Activated naive CD8-positive, alpha-beta T cell treated with anti-CD3 and anti-CD28 coated beads, Interleukin-2, amount 10 ng/mL, durations not matched to agents 7 days and 5 days (primary cell): ENCODE measurements at regions not wholly inside any gene's neighbourhood (a gene's known extent, or its start where the extent isn't known, plus 50 kb on each side); places are given as distances from the start of the nearest gene placed in this dataset.

Experiments used
- ATAC-seq: fragments of 150-1000 bp; cut with Tn5 transposase; one replicate; pipeline ENCODE4 v1.10.0; 2021; ENCODE audit warnings: low read depth, moderate library complexity
- POLR2A ChIA-PET: fragments of 350-600 bp; sonication (Branson Sonifier 250); formaldehyde crosslinking; loops from one replicate; lab custom pipeline; 2021; ENCODE audit warnings: antibody characterized with exemption; lab: Charles Lee
- DNase-seq: peaks from one replicate; pipeline ENCODE4 v3.0.0; 2021
- H3K27ac Mint-ChIP-seq: one replicate; pipeline ENCODE4 v1.8.0; 2022; ENCODE audit warnings: mild to moderate bottlenecking, mixed read lengths
- H3K27me3 Mint-ChIP-seq: one replicate; pipeline ENCODE4 v1.8.0; 2022; ENCODE audit warnings: mild to moderate bottlenecking, moderate library complexity, mixed read lengths
- H3K36me3 Mint-ChIP-seq: one replicate; pipeline ENCODE4 v1.8.0; 2021; ENCODE audit warnings: mild to moderate bottlenecking, mixed read lengths
- H3K4me1 Mint-ChIP-seq: one replicate; pipeline ENCODE4 v1.8.0; 2021; ENCODE audit warnings: mixed read lengths
- H3K4me3 Mint-ChIP-seq: one replicate; pipeline ENCODE4 v1.8.0; 2022; ENCODE audit warnings: mild to moderate bottlenecking, moderate library complexity, mixed read lengths
- H3K9me3 Mint-ChIP-seq: one replicate; pipeline ENCODE4 v1.8.0; 2021; ENCODE audit warnings: mixed read lengths

GRCh38 chr16:54645345-54645744 is 285.3 kb upstream of the IRX5 start:
- no peaks in the 10 kb centered on the region for H3K9me3 Mint-ChIP-seq
- no peaks in the 10 kb centered on the region for H3K36me3 Mint-ChIP-seq
- no peaks in the 10 kb centered on the region for H3K4me1 Mint-ChIP-seq
- POLR2A ChIA-PET: no interaction called here
- DNase-seq (no peak), ATAC-seq (no peak)
- H3K27me3 Mint-ChIP-seq: peaks cover 3% of the 10 kb centered on the region
- no peak overlapping the region for H3K4me3 Mint-ChIP-seq
- H3K27ac Mint-ChIP-seq: no peak overlapping the region

DNA sequence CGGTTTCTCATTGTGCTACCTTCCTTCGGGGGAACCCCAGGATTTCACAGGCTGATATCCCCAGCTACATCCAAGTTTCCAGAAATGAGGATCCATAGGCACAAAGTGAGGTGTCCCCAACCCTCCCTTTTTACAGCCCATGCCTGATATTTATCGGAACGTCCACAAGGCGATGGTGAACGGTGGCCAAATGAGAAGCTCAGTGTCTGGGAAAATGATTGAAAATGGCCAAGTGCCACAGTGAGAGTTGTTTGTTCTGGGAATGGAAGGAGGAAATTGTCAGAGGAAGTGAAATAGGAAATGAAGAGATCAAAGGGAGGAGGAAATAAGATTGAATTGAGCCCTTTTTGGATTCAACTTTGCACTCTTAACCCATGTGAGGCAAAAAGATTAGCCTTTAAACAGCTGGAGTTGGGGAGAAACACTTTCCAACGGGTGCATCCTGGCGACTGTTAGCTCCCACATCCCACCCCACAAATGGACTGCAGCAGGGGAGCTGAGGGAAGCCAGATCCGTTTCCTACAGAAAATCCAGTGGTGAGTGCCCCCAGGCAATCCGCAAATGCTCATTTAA is 294.4 kb upstream of the IRX5 start:
- H3K36me3 Mint-ChIP-seq: no peaks in the 10 kb centered on the region
- H3K9me3 Mint-ChIP-seq: no peaks in the 10 kb centered on the region
- no peaks in the 10 kb centered on the region for H3K27me3 Mint-ChIP-seq
- no peak overlapping the region for H3K4me3 Mint-ChIP-seq
- POLR2A ChIA-PET: no interaction called here
- no peak overlapping the region for H3K27ac Mint-ChIP-seq
- ATAC-seq: no peak
- DNase-seq: no peak
- H3K4me1 Mint-ChIP-seq: no peaks in the 10 kb centered on the region

DNA sequence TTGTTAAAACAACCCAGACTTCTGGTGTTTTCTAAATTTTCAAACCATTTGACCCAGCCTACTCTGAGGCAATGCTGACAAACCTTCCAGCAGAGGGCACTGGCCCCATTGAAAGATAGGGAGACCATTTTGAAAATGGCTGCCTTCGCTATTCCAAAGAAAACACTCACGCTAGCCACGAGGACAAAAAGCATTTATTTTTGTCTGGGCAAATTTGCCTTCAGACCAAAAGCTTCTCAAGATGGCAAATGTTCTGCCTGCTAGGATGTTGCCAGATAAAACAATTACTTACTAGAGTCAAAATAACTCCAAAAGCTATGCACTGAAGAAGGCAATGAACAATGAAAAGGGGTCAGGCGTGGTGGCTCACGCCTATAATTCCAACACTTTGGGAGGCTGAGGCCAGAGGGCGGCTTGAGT is 296.7 kb upstream of the IRX5 start:
- H3K27me3 Mint-ChIP-seq: peaks cover 2% of the 10 kb centered on the region
- POLR2A ChIA-PET: no interaction called here

DNA sequence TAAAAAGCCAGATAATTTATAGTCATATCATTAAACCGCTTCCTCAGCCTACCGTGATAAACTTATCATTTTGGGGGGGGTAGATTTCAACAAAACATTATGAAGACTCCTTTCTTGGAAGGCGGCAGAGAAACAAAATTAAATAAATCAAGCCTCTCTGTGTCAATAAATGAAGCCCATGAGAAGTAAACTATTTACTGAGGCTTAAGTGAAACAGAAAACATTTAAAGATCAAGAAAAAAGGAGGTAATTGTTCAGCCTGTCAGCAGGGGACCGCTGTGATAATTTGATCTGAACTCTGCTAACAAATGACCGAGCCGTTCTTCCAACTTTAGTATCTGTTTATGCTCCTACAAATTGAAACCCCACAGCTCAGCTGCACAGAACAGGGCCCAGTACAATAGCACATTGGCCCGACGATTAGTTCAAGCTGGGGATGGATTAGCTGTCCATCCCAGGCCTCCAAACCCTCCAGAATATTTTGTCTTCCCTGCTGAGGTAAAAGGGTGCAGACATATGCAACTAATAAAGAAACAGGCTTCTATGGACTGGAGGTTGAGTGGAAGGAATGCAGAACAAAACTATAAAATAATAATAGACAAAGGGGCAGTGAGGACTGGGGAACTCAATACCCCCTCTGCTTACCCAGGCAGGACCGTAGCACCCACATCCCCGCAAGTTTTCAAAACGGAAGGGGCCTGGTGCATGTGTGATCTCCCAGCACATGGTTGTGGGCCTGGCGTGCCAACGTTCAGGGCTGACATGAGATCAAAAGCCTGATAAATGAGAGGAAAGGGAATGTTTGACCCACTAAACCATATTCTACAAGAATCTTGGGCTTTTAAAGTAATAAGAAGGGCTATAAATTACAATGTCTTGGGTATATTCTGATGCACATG is 298.1 kb upstream of the IRX5 start:
- H3K36me3 Mint-ChIP-seq: no peaks in the 10 kb centered on the region

More for the DNA sequence above, 296.7 kb upstream of the IRX5 start:
- Mint-ChIP-seq H3K9me3 (no peaks in the 10 kb centered on the region), H3K4me1 (no peaks in the 10 kb centered on the region), H3K27ac (no peak overlapping the region), H3K36me3 (no peaks in the 10 kb centered on the region), H3K4me3 (no peak overlapping the region)
- ATAC-seq: no peak
- DNase-seq: no peak

DNA sequence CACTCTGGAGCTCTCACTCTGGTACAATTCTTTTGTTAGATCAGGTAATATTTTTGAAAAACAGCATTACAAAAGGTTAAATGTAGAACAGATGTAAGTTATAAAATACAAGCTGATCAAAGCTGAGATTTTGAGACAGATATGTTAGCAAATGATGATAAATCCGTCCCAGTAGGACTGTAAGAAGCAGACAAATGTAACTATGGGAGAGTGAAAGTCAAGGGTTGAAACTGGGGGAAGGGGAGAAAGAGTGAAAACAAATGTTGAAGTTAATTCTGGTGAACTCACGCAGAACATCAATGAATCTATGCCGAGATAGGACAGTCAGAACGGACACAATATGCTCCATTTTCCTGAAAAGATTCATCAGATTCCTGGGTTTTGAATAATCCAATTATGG is 298.9 kb upstream of the IRX5 start:
- DNase-seq: no peak
- Mint-ChIP-seq H3K4me1 (no peaks in the 10 kb centered on the region), H3K4me3 (no peak overlapping the region), H3K27ac (no peak overlapping the region), H3K9me3 (peaks cover 1% of the 10 kb centered on the region), H3K27me3 (peaks cover 2% of the 10 kb centered on the region), H3K36me3 (no peaks in the 10 kb centered on the region)
- POLR2A ChIA-PET: no interaction called here
- ATAC-seq: no peak

More for the DNA sequence above, 298.1 kb upstream of the IRX5 start:
- Mint-ChIP-seq H3K27me3 (peaks cover 2% of the 10 kb centered on the region), H3K4me1 (no peaks in the 10 kb centered on the region), H3K9me3 (no peaks in the 10 kb centered on the region), H3K27ac (no peak overlapping the region), H3K4me3 (no peak overlapping the region)
- ATAC-seq: no peak
- POLR2A ChIA-PET: no interaction called here
- DNase-seq: no peak

DNA sequence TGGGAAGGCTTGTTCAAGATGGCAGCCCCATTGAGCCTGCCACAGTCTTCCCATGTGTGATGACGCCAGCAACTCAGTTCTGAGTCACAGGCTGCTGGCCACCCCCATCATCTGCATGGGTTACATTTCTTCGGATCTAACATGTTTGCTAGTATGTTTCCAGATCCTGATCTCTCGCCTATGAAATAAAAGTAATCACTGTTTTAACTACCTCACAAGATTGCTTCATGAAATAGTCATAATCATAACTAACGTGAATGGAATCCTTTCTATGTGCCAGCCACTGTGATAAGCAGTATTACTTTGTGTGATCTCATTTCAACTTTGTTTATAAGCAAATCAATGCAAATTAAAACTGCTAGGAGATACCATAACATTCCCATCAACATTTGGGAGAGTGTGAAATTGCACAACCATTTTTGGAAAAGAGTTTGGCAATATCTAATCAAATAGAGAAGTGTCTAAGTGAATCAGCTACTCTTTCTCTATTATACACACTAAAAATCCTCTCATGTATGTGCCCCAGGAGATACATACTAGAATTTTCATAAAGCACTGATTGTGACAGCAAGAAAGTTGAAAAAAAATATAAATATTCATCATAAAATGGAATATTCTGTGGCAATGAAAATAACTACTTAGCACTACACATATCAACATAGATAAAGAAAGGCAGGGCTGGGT is 300.2 kb upstream of the IRX5 start:
- POLR2A ChIA-PET: no interaction called here
- no peaks in the 10 kb centered on the region for H3K36me3 Mint-ChIP-seq
- H3K4me3 Mint-ChIP-seq: no peak overlapping the region
- DNase-seq (no peak), ATAC-seq (no peak)
- H3K27ac Mint-ChIP-seq: no peak overlapping the region
- peaks cover 1% of the 10 kb centered on the region for H3K9me3 Mint-ChIP-seq
- H3K4me1 Mint-ChIP-seq: no peaks in the 10 kb centered on the region
- H3K27me3 Mint-ChIP-seq: peaks cover 2% of the 10 kb centered on the region

DNA sequence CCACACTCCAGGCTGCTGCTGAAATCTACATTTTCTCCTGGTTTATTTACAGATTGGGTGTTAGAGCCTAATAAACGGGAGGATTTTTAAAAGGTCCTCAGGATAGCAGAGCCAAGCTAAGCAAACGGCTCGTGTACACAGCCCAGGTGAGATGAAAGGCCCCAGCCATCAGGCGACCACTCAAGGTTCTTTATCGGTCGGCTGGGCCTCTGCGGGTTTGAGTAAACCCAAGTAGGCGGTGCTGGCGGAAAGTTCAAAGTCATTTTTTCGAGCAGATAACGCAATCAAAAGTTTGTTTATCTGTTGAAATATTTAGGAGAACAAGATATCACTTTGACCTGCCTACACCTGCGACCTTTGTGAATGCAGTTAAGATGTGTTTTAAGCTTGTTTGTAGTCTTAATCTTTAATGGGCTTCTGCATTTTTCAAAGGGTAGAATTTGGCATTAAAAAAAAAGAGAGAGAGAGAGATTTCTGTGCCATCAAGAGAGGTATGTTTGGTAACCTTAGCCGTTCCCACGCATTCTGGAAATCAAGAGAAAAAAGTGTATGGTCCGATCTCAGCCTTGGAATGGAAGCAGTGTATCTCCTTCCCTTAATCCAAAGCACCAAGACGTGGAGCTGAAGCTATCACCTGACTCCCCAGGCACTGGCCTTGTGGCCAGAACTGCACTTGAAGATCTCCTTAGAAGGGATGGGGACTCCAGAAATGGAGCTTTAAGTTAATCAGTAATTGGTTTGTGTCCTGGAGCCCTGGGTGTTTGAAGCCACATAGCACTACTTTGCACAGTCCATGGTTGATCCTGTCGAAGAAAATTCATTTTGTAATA is 301.7 kb upstream of the IRX5 start:
- Mint-ChIP-seq H3K4me3 (no peak overlapping the region), H3K36me3 (no peaks in the 10 kb centered on the region), H3K4me1 (no peaks in the 10 kb centered on the region), H3K9me3 (peaks cover 1% of the 10 kb centered on the region), H3K27me3 (peaks cover 2% of the 10 kb centered on the region), H3K27ac (no peak overlapping the region)
- no peak for DNase-seq
- no peak for ATAC-seq
- POLR2A ChIA-PET: no interaction called here

- H3K27ac Mint-ChIP-seq: no peak overlapping the region
- peaks cover 1% of the 10 kb centered on the region for H3K9me3 Mint-ChIP-seq
- POLR2A ChIA-PET: no interaction called here
- H3K27me3 Mint-ChIP-seq: peaks cover 2% of the 10 kb centered on the region
- DNase-seq: no peak
- no peaks in the 10 kb centered on the region for H3K4me1 Mint-ChIP-seq
- no peak for ATAC-seq
- no peak overlapping the region for H3K4me3 Mint-ChIP-seq
- no peaks in the 10 kb centered on the region for H3K36me3 Mint-ChIP-seq
Measured at GRCh38 chr16:54627616-54628015, 303.0 kb upstream of the IRX5 start.

- peaks cover 1% of the 10 kb centered on the region for H3K9me3 Mint-ChIP-seq
- ATAC-seq (no peak), DNase-seq (no peak)
- H3K4me3 Mint-ChIP-seq: no peak overlapping the region
- POLR2A ChIA-PET: no interaction called here
- H3K27me3 Mint-ChIP-seq: peaks cover 2% of the 10 kb centered on the region
- no peaks in the 10 kb centered on the region for H3K4me1 Mint-ChIP-seq
- H3K27ac Mint-ChIP-seq: no peak overlapping the region
- H3K36me3 Mint-ChIP-seq: no peaks in the 10 kb centered on the region
Measured at GRCh38 chr16:54623636-54624035, 307.0 kb upstream of the IRX5 start.

DNA sequence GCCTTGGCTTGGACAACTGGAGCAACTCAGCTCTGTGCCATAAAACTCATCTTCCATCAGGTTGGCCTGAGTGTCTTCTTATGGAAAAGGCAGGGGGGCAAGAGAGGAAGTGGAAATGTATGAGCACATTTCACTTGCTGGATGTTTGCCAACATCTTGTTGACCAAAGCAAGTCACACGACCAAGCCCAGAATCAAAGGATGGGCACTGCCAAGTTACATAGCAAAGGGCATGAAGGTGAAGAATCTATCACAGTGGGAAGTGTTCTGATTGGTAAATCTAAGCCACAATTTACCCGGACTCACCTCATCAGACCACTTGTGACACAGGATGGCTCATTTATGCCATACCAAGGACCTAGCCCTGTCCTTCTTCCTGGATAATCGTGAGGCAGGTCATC is 310.5 kb upstream of the IRX5 start:
- Mint-ChIP-seq H3K27me3 (peaks cover 2% of the 10 kb centered on the region), H3K4me1 (no peaks in the 10 kb centered on the region), H3K9me3 (no peaks in the 10 kb centered on the region), H3K27ac (no peak overlapping the region), H3K36me3 (no peaks in the 10 kb centered on the region), H3K4me3 (no peak overlapping the region)
- ATAC-seq (no peak), DNase-seq (no peak)
- POLR2A ChIA-PET: no interaction called here

DNA sequence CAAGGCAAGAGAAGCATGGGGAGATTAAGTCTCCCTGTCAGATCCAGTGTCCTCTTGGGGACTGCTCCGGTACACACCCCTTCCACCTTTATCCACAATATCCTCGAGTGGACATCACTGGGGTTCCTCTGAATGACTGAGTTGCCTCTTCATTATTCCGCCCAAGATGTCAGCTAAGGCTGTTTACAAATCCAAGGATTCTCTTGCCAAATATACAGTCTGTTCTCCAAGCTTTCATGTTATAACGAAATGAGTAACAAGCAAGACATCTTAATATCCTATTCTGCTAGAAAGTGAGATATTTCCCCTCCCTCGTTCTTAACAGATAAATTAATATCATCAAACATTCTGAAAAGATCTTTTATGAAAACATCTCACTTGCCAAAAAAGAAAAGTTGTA is 314.1 kb upstream of the IRX5 start:
- ATAC-seq: no peak
- Mint-ChIP-seq H3K4me3 (no peak overlapping the region), H3K27ac (no peak overlapping the region), H3K9me3 (peaks cover 1% of the 10 kb centered on the region), H3K36me3 (no peaks in the 10 kb centered on the region), H3K4me1 (no peaks in the 10 kb centered on the region), H3K27me3 (no peaks in the 10 kb centered on the region)
- no peak for DNase-seq
- POLR2A ChIA-PET: no interaction called here

DNA sequence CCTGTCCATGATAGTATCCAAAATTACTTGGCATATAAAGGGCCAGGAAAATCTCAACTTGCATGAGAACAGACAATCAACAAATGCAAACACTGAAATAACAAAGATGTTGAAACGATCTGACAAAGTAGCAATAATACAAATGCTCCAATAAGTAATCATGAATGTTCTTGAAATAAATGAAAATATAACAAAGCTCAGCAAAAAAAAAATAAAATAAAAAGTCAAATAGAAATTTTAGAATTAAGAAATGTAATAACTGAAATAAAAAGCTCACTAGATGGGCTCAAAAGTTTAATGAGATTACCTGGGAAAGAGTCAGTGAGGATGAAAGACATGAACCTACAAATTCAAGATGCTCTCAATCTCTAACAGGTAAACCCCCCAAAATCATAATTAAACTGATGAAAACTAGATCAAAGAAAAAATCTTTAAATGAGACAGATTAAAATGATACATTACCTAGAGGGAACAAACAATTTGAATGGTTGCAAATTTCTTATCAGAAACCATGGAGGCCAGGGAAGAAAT is 319.0 kb upstream of the IRX3 start:
- peaks cover 3% of the 10 kb centered on the region for H3K9me3 Mint-ChIP-seq

GRCh38 chr16:54602666-54603065 is 316.1 kb upstream of the IRX3 start:
- H3K27me3 Mint-ChIP-seq: no peaks in the 10 kb centered on the region
- no peak for ATAC-seq
- H3K27ac Mint-ChIP-seq: no peak overlapping the region
- H3K4me1 Mint-ChIP-seq: no peaks in the 10 kb centered on the region
- peaks cover 8% of the 10 kb centered on the region for H3K9me3 Mint-ChIP-seq
- no peaks in the 10 kb centered on the region for H3K36me3 Mint-ChIP-seq
- DNase-seq: no peak
- H3K4me3 Mint-ChIP-seq: no peak overlapping the region
- POLR2A ChIA-PET: no interaction called here

More for the DNA sequence above, 319.0 kb upstream of the IRX3 start:
- no peak for DNase-seq
- Mint-ChIP-seq H3K27me3 (no peaks in the 10 kb centered on the region), H3K27ac (no peak overlapping the region), H3K4me1 (no peaks in the 10 kb centered on the region), H3K4me3 (no peak overlapping the region), H3K36me3 (no peaks in the 10 kb centered on the region)
- POLR2A ChIA-PET: no interaction called here
- no peak for ATAC-seq
